ENCODE measurements at regions not wholly inside any gene's neighbourhood (a gene's known extent, or its start where the extent isn't known, plus 50 kb on each side); places are given as distances from the start of the nearest gene placed in this dataset.
A peak's percentile ranks its signal among the peaks of the same experiment; 100 is the strongest.

DNA sequence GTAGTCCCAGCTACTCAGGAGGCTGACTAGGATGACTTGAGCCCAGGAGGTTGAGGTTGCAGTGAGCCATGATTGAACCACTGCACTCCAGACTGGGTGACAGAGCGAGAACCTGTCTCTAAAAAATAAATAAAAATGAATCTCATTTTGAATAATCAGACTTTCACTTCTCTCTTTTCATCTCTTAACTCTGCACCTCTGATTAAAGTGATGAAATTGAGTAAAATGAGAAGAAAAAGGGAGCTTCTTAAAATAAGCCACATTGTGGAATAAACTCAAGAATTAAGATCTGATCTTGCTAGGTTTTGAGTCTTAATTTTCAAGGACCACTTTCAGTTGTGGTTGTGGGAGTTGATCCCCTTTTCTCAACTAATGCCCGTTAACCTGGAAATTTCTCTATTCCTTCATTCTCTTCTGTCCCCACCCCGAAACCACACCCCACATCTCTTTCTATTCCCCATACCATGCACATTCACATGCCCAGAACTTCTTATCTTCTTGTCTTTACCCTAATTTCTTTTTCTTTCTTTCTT is 70.9 kb upstream of the ETV6 start:
- TF ChIP-seq L3MBTL2 (conservative IDR thresholded peaks at IDR 0.05) (no peak), NFRKB (IDR thresholded peaks at IDR 0.05) (no peak), FOXA1 (IDR thresholded peaks at IDR 0.05) (no peak), ELF4 (IDR thresholded peaks at IDR 0.05) (no peak), HDGF (IDR thresholded peaks at IDR 0.05; ENCODE audit: borderline replicate concordance) (no peak), LEF1 (IDR thresholded peaks at IDR 0.05; ENCODE audit: borderline replicate concordance) (no peak), FOXK2 (IDR thresholded peaks at IDR 0.05) (no peak), SUZ12 (IDR thresholded peaks at IDR 0.05) (no peak), ZNF384 (IDR thresholded peaks at IDR 0.05) (no peak), BHLHE40 (IDR thresholded peaks at IDR 0.05; ENCODE audit: borderline replicate concordance) (no peak), CTBP1 (IDR thresholded peaks at IDR 0.05; ENCODE audit: borderline replicate concordance) (no peak), SP1 (IDR thresholded peaks at IDR 0.05) (no peak)
- CTCF ChIA-PET, result interaction anchor here (0.6 to 1.0 kb wide), 2 partner anchors 23 to 52 kb away, joined by 3 read pairs; no protein-coding TSS in a partner anchor
- POLR2A ChIA-PET, result no interaction called here
- no peak for DNase-seq (ENCODE audit: extremely low spot score)

DNA sequence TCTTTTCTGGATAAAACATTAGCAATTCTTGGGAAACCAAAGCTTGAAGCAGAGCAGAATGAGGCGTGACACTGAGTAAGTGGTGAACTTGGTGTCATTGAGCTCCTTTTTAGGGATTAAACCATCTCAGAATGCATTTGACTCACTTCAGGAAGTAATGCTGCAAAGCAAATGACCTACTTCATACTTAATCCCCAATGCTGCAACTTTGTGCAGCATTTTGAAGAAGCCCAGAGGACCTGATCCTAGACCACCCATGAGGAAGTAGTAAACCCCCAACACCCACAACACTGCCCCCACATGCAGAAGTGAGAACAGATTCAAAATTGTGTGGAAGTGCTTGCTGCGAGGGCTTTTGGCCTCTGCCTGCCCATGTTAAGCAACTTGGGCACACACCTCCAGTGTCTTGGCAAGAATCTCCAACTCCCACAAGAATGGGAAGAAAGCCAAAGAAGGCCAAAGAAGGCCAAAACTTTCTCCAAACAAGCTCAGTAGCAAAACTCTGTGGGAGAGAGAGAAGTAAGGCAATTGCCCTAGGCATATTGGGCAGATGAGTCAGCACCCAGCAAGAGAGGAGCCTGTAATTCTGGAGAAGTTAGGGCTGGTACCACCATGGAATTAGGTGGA is 69.2 kb upstream of the ETV6 start:
- DNase-seq (ENCODE audit: extremely low spot score), result no peak
- POLR2A ChIA-PET, result no interaction called here
- TF ChIP-seq CTBP1 (IDR thresholded peaks at IDR 0.05; ENCODE audit: borderline replicate concordance), result no peak
- TF ChIP-seq FOXM1 (IDR thresholded peaks at IDR 0.05; ENCODE audit: borderline replicate concordance), result no peak
- TF ChIP-seq ZNF384 (IDR thresholded peaks at IDR 0.05), result no peak
- TF ChIP-seq ARNT (IDR thresholded peaks at IDR 0.05), result no peak
- no peak for TF ChIP-seq TARDBP (IDR thresholded peaks at IDR 0.05)
- TF ChIP-seq L3MBTL2 (conservative IDR thresholded peaks at IDR 0.05), result no peak
- no peak for TF ChIP-seq FOXK2 (IDR thresholded peaks at IDR 0.05)
- no peak for TF ChIP-seq BHLHE40 (IDR thresholded peaks at IDR 0.05; ENCODE audit: borderline replicate concordance)
- no peak for TF ChIP-seq SUZ12 (IDR thresholded peaks at IDR 0.05)
- no peak for TF ChIP-seq HDGF (IDR thresholded peaks at IDR 0.05; ENCODE audit: borderline replicate concordance)
- TF ChIP-seq PKNOX1 (IDR thresholded peaks at IDR 0.05), result no peak
- no peak for TF ChIP-seq SP1 (IDR thresholded peaks at IDR 0.05)
- no peak for TF ChIP-seq FOXA1 (IDR thresholded peaks at IDR 0.05)
- CTCF ChIA-PET, result interaction anchor here (0.6 to 4.6 kb wide), 4 partner anchors 200 to 1529 kb away, joined by 3 to 52 read pairs (median 4); no protein-coding TSS in a partner anchor

DNA sequence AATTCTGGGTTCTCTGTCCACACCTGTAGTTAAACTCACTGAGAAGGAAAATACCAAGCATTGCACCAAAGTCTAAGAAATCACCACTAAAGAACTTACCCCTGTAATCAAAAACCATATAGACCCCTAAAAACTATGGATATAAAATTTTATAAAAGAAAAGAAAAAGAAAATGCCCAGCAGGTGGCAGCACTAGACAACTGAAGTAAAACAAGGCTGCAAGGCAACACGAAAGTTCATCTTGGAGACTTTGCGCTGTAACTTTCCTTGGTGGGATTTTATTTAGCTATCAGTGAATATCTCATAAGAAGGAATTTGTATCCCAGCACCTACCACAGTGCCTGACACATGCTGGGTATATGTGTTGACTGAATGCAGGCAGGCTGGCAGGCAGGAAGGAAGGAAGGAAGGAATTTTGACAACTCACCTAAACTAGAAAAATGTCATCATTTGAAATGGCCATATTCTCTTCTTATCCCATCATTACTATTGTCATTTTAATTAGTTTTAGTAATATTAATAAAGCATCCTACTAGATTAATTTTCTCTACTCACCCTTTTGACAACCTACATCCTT is 68.2 kb upstream of the ETV6 start:
- DNase-seq (ENCODE audit: extremely low spot score), result peak; percentile 51
- no peak for TF ChIP-seq PKNOX1 (IDR thresholded peaks at IDR 0.05)
- no peak for TF ChIP-seq FOXK2 (IDR thresholded peaks at IDR 0.05)
- TF ChIP-seq ELF4 (IDR thresholded peaks at IDR 0.05), result no peak
- no peak for TF ChIP-seq CTBP1 (IDR thresholded peaks at IDR 0.05; ENCODE audit: borderline replicate concordance)
- no peak for TF ChIP-seq FOXA1 (IDR thresholded peaks at IDR 0.05)
- no peak for TF ChIP-seq ARNT (IDR thresholded peaks at IDR 0.05)
- no peak for TF ChIP-seq ZNF384 (IDR thresholded peaks at IDR 0.05)
- TF ChIP-seq LEF1 (IDR thresholded peaks at IDR 0.05; ENCODE audit: borderline replicate concordance), result no peak
- no peak for TF ChIP-seq L3MBTL2 (conservative IDR thresholded peaks at IDR 0.05)
- no peak for TF ChIP-seq BHLHE40 (IDR thresholded peaks at IDR 0.05; ENCODE audit: borderline replicate concordance)
- CTCF ChIA-PET, result interaction anchor here (0.6 to 4.6 kb wide), 12 partner anchors 20 to 1530 kb away, joined by 3 to 52 read pairs (median 3); no protein-coding TSS in a partner anchor
- POLR2A ChIA-PET, result no interaction called here

DNA sequence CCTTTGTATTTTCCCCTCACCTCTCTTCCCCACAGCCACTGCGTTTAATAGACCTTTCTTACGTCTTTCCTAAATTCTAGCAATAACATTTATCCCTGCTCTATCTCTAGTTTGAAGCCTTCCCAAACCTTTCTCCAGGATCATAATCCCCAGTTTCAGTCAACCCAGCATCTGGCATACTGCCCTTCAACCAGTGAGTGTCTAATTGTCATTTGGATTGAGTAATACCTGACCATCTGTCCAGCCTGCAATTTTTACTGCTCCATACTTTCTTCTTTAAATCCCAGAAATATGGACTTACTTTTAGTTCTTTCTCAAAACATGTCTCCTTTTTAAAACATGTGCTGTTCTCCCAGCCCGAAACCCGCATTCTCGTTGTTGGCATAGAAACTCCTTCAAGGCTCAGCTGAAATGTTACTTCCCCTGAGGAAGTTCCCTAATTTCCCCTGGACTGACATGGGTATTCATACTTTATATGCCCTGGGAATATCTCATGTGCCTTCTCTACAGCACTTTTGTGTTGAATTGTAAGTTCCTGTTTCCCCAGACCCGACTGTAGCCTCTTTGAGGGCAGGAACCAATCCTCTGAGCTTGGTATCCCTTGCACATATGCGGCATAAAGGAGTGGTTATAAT is 65.1 kb upstream of the ETV6 start:
- POLR2A ChIA-PET, result no interaction called here
- no peak for DNase-seq (ENCODE audit: extremely low spot score)
- no peak for TF ChIP-seq ELF4 (IDR thresholded peaks at IDR 0.05)
- CTCF ChIA-PET, result no interaction called here

- no peak for DNase-seq (ENCODE audit: extremely low spot score)
- ChIA-PET POLR2A (no interaction called here), CTCF (no interaction called here)
- TF ChIP-seq HDGF (IDR thresholded peaks at IDR 0.05; ENCODE audit: borderline replicate concordance) (no peak), PKNOX1 (IDR thresholded peaks at IDR 0.05) (no peak), NFRKB (IDR thresholded peaks at IDR 0.05) (no peak), ARNT (IDR thresholded peaks at IDR 0.05) (no peak), FOXA1 (IDR thresholded peaks at IDR 0.05) (no peak), ELF4 (IDR thresholded peaks at IDR 0.05) (no peak)
Measured at GRCh38 chr12:11592484-11592883, 57.0 kb upstream of the ETV6 start.

GRCh38 chr12:11593013-11593412 is 56.5 kb upstream of the ETV6 start:
- TF ChIP-seq FOXA1 (IDR thresholded peaks at IDR 0.05) (no peak), ELF4 (IDR thresholded peaks at IDR 0.05) (no peak), SP1 (IDR thresholded peaks at IDR 0.05) (no peak), PKNOX1 (IDR thresholded peaks at IDR 0.05) (no peak), BHLHE40 (IDR thresholded peaks at IDR 0.05; ENCODE audit: borderline replicate concordance) (no peak), TARDBP (IDR thresholded peaks at IDR 0.05) (no peak)
- ChIA-PET POLR2A (no interaction called here), CTCF (no interaction called here)
- no peak for DNase-seq (ENCODE audit: extremely low spot score)
